ENCODE measurements at regions not wholly inside any gene's neighbourhood (a gene's known extent, or its start where the extent isn't known, plus 50 kb on each side); places are given as distances from the start of the nearest gene placed in this dataset.

DNA sequence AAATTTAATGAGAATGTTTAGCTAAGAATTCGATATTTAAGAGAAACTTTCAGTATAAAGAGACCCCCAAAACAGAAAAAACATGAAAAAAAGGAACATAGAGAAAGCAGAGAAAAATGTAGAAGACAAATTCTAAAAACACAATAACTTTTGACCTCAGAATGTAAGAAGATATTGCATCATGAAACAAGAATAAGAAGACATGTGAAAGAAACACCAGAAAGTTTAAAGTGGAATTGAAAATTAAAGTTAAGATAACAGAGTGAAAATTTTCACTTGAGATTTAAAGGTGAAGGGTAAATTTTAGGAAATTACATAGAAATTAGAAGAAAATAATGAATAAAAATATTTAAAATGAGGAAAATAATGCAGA lies 78.2 kb upstream of the FAM3C start:
- TF ChIP-seq POLR2A (IDR thresholded peaks at IDR 0.05), result no peak
- TF ChIP-seq, protein P1, sequence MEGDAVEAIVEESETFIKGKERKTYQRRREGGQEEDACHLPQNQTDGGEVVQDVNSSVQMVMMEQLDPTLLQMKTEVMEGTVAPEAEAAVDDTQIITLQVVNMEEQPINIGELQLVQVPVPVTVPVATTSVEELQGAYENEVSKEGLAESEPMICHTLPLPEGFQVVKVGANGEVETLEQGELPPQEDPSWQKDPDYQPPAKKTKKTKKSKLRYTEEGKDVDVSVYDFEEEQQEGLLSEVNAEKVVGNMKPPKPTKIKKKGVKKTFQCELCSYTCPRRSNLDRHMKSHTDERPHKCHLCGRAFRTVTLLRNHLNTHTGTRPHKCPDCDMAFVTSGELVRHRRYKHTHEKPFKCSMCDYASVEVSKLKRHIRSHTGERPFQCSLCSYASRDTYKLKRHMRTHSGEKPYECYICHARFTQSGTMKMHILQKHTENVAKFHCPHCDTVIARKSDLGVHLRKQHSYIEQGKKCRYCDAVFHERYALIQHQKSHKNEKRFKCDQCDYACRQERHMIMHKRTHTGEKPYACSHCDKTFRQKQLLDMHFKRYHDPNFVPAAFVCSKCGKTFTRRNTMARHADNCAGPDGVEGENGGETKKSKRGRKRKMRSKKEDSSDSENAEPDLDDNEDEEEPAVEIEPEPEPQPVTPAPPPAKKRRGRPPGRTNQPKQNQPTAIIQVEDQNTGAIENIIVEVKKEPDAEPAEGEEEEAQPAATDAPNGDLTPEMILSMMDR (IDR thresholded peaks at IDR 0.05 in 4 of 5, conservative IDR thresholded peaks at IDR 0.05 in 1 of 5), result no peak

Data from gastrocnemius medialis (tissue), 4 donors.